Mammary epithelial cell (primary cell): ENCODE measurements at regions not wholly inside any gene's neighbourhood (a gene's known extent, or its start where the extent isn't known, plus 50 kb on each side); places are given as distances from the start of the nearest gene placed in this dataset.

Experiments
- EZH2 ChIP-seq: IDR thresholded peaks from 2 replicates; pipeline ENCODE4 v1.6.1; 2012; ENCODE audit warnings: low read length, inconsistent platforms, borderline replicate concordance
- TF ChIP-seq, protein P1 (sequence below), 2 donors: IDR thresholded peaks in 1 of 2; conservative IDR thresholded peaks in 1 of 2; 2 replicates each; pipeline ENCODE4 v1.5.1; 2011 to 2012; ENCODE audit warnings: inconsistent platforms in 2 of 2, low read length in 2 of 2, mild to moderate bottlenecking in 2 of 2, control low read depth in 1 of 2, low read depth in 1 of 2; ENCODE audit not compliant: insufficient read depth in 1 of 2; ENCODE audit errors: extremely low read depth in 1 of 2

DNA sequence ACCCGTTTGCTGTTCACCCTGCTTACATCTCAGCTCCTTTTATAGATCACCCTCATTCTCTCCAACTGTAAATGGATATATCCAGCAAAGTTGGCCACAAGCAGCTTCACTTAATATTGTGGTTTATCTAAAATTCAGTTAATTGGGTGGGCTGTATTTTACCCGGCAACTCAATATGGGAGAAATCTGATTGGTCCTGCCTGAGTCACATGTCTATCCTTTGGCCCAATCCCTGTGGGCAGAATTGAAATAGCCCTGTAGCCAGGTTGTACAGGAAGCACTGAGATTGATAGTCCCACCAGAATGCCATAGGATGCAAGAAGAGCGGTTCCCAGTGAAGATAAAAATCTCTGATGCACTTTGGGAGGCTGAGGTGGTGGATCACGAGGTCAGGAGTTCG, 73.2 kb downstream of the AIPL1 start:
- TF ChIP-seq, protein P1, sequence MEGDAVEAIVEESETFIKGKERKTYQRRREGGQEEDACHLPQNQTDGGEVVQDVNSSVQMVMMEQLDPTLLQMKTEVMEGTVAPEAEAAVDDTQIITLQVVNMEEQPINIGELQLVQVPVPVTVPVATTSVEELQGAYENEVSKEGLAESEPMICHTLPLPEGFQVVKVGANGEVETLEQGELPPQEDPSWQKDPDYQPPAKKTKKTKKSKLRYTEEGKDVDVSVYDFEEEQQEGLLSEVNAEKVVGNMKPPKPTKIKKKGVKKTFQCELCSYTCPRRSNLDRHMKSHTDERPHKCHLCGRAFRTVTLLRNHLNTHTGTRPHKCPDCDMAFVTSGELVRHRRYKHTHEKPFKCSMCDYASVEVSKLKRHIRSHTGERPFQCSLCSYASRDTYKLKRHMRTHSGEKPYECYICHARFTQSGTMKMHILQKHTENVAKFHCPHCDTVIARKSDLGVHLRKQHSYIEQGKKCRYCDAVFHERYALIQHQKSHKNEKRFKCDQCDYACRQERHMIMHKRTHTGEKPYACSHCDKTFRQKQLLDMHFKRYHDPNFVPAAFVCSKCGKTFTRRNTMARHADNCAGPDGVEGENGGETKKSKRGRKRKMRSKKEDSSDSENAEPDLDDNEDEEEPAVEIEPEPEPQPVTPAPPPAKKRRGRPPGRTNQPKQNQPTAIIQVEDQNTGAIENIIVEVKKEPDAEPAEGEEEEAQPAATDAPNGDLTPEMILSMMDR (conservative IDR thresholded peaks at IDR 0.05 in 1 of 2, IDR thresholded peaks at IDR 0.05 in 1 of 2; ENCODE audit: extremely low read depth in 1 of 2, insufficient read depth in 1 of 2, low read depth in 1 of 2, low read length in 2 of 2): no peak
- no peak for TF ChIP-seq EZH2
